IMR-90 (cell line): ENCODE measurements at regions not wholly inside any gene's neighbourhood (a gene's known extent, or its start where the extent isn't known, plus 50 kb on each side); places are given as distances from the start of the nearest gene placed in this dataset.

Experiments used
- ATAC-seq: fragments of 200-7000 bp; cut with Tn5 transposase; 2 replicates; pipeline ENCODE4 v1.9.1; 2020; ENCODE audit warnings: low read depth, mild to moderate bottlenecking, moderate library complexity
- BruUV-seq: library from RNA; stranded (reverse); fragments of 400-500 nt; replicated peaks from 2 replicates; lab custom pipeline; 2021; lab: Mats Ljungman, UMichigan
- CTCF ChIA-PET: fragments of 300-600 bp; formaldehyde crosslinking; extraction: SDS; loops from one replicate; lab custom pipeline; 2021; ENCODE audit warnings: antibody characterized with exemption; lab: Yijun Ruan, JAX
- POLR2A ChIA-PET: fragments of 300-600 bp; sonication (Branson Sonifier 250); formaldehyde crosslinking; loops from one replicate; lab custom pipeline; 2022; ENCODE audit warnings: antibody characterized with exemption; ENCODE audit not compliant: unreplicated experiment; lab: Charles Lee
- DNase-seq: peaks from one replicate; pipeline ENCODE4 v3.0.0; 2013
- H2AFZ ChIP-seq: replicated peaks from 2 replicates; pipeline ENCODE3; 2013; ENCODE audit warnings: low read length, mild to moderate bottlenecking; ENCODE audit not compliant: poor library complexity
- H2AK5ac ChIP-seq: 2 replicates; pipeline ENCODE4 v1.6.1; 2013; ENCODE audit warnings: low read depth, low read length, inconsistent platforms
- H2AK9ac ChIP-seq: replicated peaks from 2 replicates; pipeline ENCODE3; 2013; ENCODE audit warnings: mild to moderate bottlenecking, low read depth, low read length, moderate library complexity; ENCODE audit not compliant: poor library complexity
- H2BK120ac ChIP-seq: 2 replicates; pipeline ENCODE4 v1.6.1; 2013; ENCODE audit warnings: low read depth, low read length, inconsistent platforms
- H2BK15ac ChIP-seq: 3 replicates; pipeline ENCODE4 v1.6.1; 2013; ENCODE audit warnings: low read depth, low read length, inconsistent platforms
- H2BK20ac ChIP-seq: 2 replicates; pipeline ENCODE4 v1.6.1; 2013; ENCODE audit warnings: low read depth, mild to moderate bottlenecking, inconsistent platforms, low read length, moderate library complexity
- H2BK5ac ChIP-seq: 2 replicates; pipeline ENCODE4 v1.6.1; 2013; ENCODE audit warnings: mild to moderate bottlenecking, low read depth, low read length, inconsistent platforms; ENCODE audit not compliant: poor library complexity, severe bottlenecking
- H3K14ac ChIP-seq: replicated peaks from 2 replicates; pipeline ENCODE4 v1.6.1; 2013; ENCODE audit warnings: low read depth, low read length, inconsistent platforms
- H3K18ac ChIP-seq: 2 replicates; pipeline ENCODE4 v1.6.1; 2013; ENCODE audit warnings: low read depth, low read length, control low read depth
- H3K23ac ChIP-seq: 2 replicates; pipeline ENCODE4 v1.6.1; 2013; ENCODE audit warnings: low read depth, low read length, inconsistent platforms
- H3K27ac ChIP-seq: 2 replicates; pipeline ENCODE4 v1.5.1; 2013; ENCODE audit warnings: mild to moderate bottlenecking, control low read depth, low read length; ENCODE audit not compliant: insufficient read depth
- H3K27me3 ChIP-seq: 2 replicates; pipeline ENCODE4 v1.6.1; 2013; ENCODE audit warnings: low read length; ENCODE audit not compliant: control insufficient read depth, insufficient read depth
- H3K36me3 ChIP-seq: 2 replicates; pipeline ENCODE4 v1.6.1; 2013; ENCODE audit warnings: low read length, mixed read lengths; ENCODE audit not compliant: control insufficient read depth, insufficient read depth
- H3K4ac ChIP-seq: 2 replicates; pipeline ENCODE4 v1.6.1; 2013; ENCODE audit warnings: low read depth, low read length, inconsistent platforms
- H3K4me1 ChIP-seq: 2 replicates; pipeline ENCODE4 v1.6.1; 2013; ENCODE audit warnings: low read length, mixed read lengths; ENCODE audit not compliant: control insufficient read depth, insufficient read depth
- H3K4me2 ChIP-seq: 2 replicates; pipeline ENCODE4 v1.6.1; 2013; ENCODE audit warnings: low read depth, mild to moderate bottlenecking, control low read depth, low read length, moderate library complexity
- H3K4me3 ChIP-seq: 2 replicates; pipeline ENCODE4 v1.5.1; 2013; ENCODE audit warnings: low read depth, mild to moderate bottlenecking, control low read depth, low read length, moderate library complexity; ENCODE audit not compliant: insufficient read depth
- H3K56ac ChIP-seq: 2 replicates; pipeline ENCODE4 v1.6.1; 2013; ENCODE audit warnings: low read length, inconsistent platforms; ENCODE audit not compliant: insufficient read depth; ENCODE audit errors: extremely low read depth
- H3K79me1 ChIP-seq, 2 experiments: 2 replicates each; pipeline ENCODE4 v1.6.1; 2013; ENCODE audit warnings: low read length in 2 of 2, inconsistent platforms in 1 of 2, low read depth in 1 of 2
- H3K9ac ChIP-seq: 2 replicates; pipeline ENCODE4 v1.6.1; 2013; ENCODE audit warnings: low read depth, low read length, control low read depth
- H3K9me1 ChIP-seq: 2 replicates; pipeline ENCODE4 v1.6.1; 2013; ENCODE audit warnings: low read length, inconsistent platforms; ENCODE audit not compliant: insufficient read depth
- H3K9me3 ChIP-seq: 2 replicates; pipeline ENCODE4 v1.6.1; 2013; ENCODE audit warnings: low read length; ENCODE audit not compliant: control insufficient read depth, insufficient read depth
- H4K20me1 ChIP-seq: 2 replicates; pipeline ENCODE4 v1.6.1; 2013; ENCODE audit warnings: low read length, inconsistent platforms; ENCODE audit not compliant: insufficient read depth
- H4K5ac ChIP-seq: 2 replicates; pipeline ENCODE4 v1.6.1; 2013; ENCODE audit warnings: mild to moderate bottlenecking, low read depth, low read length, control low read depth
- H4K8ac ChIP-seq, 2 experiments: 2 replicates each; pipeline ENCODE4 v1.6.1; 2013; ENCODE audit warnings: low read depth in 2 of 2, low read length in 2 of 2, control low read depth in 1 of 2, inconsistent platforms in 1 of 2
- H4K91ac ChIP-seq: 2 replicates; pipeline ENCODE4 v1.6.1; 2013; ENCODE audit warnings: low read depth, low read length, inconsistent platforms; ENCODE audit not compliant: insufficient read depth
- BHLHE40 ChIP-seq: fragments of 150-350 bp; IDR thresholded peaks from 2 replicates; pipeline ENCODE4 v1.6.1; 2016; ENCODE audit warnings: mild to moderate bottlenecking, low read depth, low read length
- CEBPB ChIP-seq: IDR thresholded peaks from 2 replicates; pipeline ENCODE4 v1.6.1; 2012; ENCODE audit warnings: low read depth, low read length, improper control_type of control experiment
- CHD1 ChIP-seq: IDR thresholded peaks from 2 replicates; pipeline ENCODE4 v1.6.1; 2012; ENCODE audit warnings: low read depth, low read length, improper control_type of control experiment
- CTCF ChIP-seq: conservative IDR thresholded peaks from 2 replicates; pipeline ENCODE4 v1.5.1; 2012; ENCODE audit warnings: mild to moderate bottlenecking, low read depth, low read length, improper control_type of control experiment
- ELK1 ChIP-seq: fragments of 150-350 bp; IDR thresholded peaks from 2 replicates; pipeline ENCODE4 v1.6.1; 2016; ENCODE audit warnings: low read depth, mild to moderate bottlenecking, low read length, moderate library complexity, borderline replicate concordance
- FOS ChIP-seq: fragments of 150-350 bp; IDR thresholded peaks from 2 replicates; pipeline ENCODE4 v1.6.1; 2016; ENCODE audit warnings: low read depth, low read length
- MAFK ChIP-seq: IDR thresholded peaks from 2 replicates; pipeline ENCODE4 v1.6.1; 2012; ENCODE audit warnings: low read depth, low read length, improper control_type of control experiment
- MAZ ChIP-seq: IDR thresholded peaks from 2 replicates; pipeline ENCODE4 v1.6.1; 2012; ENCODE audit warnings: low read depth, mild to moderate bottlenecking, low read length, improper control_type of control experiment, moderate library complexity, borderline replicate concordance
- MXI1 ChIP-seq: IDR thresholded peaks from 2 replicates; pipeline ENCODE4 v1.6.1; 2012; ENCODE audit warnings: low read depth, mild to moderate bottlenecking, low read length, moderate library complexity, borderline replicate concordance
- NFE2L2 ChIP-seq: fragments of 150-350 bp; IDR thresholded peaks from 2 replicates; pipeline ENCODE4 v1.6.1; 2016; ENCODE audit warnings: low read depth, mild to moderate bottlenecking, low read length
- POLR2A ChIP-seq: IDR thresholded peaks from 2 replicates; pipeline ENCODE4 v1.6.1; 2012; ENCODE audit warnings: mild to moderate bottlenecking, low read depth, low read length
- RAD21 ChIP-seq: IDR thresholded peaks from 2 replicates; pipeline ENCODE4 v1.6.1; 2012; ENCODE audit warnings: low read length, improper control_type of control experiment
- RCOR1 ChIP-seq: IDR thresholded peaks from 2 replicates; pipeline ENCODE4 v1.6.1; 2012; ENCODE audit warnings: mild to moderate bottlenecking, low read length, improper control_type of control experiment; ENCODE audit not compliant: insufficient replicate concordance
- RFX5 ChIP-seq: IDR thresholded peaks from 2 replicates; pipeline ENCODE4 v1.8.0; 2012; ENCODE audit warnings: low read depth, mild to moderate bottlenecking, low read length, moderate library complexity
- SMC3 ChIP-seq: fragments of 150-350 bp; IDR thresholded peaks from 2 replicates; pipeline ENCODE4 v1.6.1; 2016; ENCODE audit warnings: low read depth, mild to moderate bottlenecking, antibody characterized with exemption, low read length, moderate library complexity
- USF2 ChIP-seq: fragments of 150-350 bp; IDR thresholded peaks from 2 replicates; pipeline ENCODE4 v1.6.1; 2017; ENCODE audit warnings: mild to moderate bottlenecking, antibody characterized with exemption, low read length, low read depth
- WGBS, 2 experiments: methylation state at CpG; one replicate each; pipeline versions ENCODE4 v1.1.5 to v1.1.7; 2013; ENCODE audit warnings: missing lambda C conversion rate in 2 of 2; ENCODE audit not compliant: insufficient read length in 1 of 2; ENCODE audit errors: extremely low coverage in 2 of 2; 5-methylcytosine and 5-hydroxymethylcytosine counted together
- dilution Hi-C: fragments of 300-500 bp; cut with HindIII; formaldehyde crosslinking; loops from one replicate; pipeline ENCODE4 v1.14.3; 2018; ENCODE audit warnings: low sequenced_read_pairs; ENCODE audit not compliant: unreplicated experiment
- in situ Hi-C: fragments of 300-500 bp; cut with MboI; formaldehyde crosslinking; loops from 3 replicates; pipeline ENCODE4 v1.14.3; 2019; ENCODE audit warnings: low sequenced_read_pairs, inconsistent platforms, mixed read lengths
- intact Hi-C: fragments of 100-400 bp; cut with micrococcal nuclease; formaldehyde crosslinking; loops from 2 replicates; pipeline ENCODE4 v1.10.0; 2022

GRCh38 chr2:147482916-147483669, 361.7 kb upstream of the ACVR2A start:
- Histone ChIP-seq H3K4me1 (no peaks in the 10 kb centered on the region), H3K27ac (no peak overlapping the region), H2AK9ac (no peak overlapping the region), H3K18ac (no peak overlapping the region), H3K9ac (no peak overlapping the region), H4K5ac (no peak overlapping the region), H2AK5ac (no peak overlapping the region), H2AFZ (no peak overlapping the region), H3K23ac (no peak overlapping the region), H3K79me1 (no peaks in the 10 kb centered on the region), H3K14ac (no peak overlapping the region), H2BK5ac (no peak overlapping the region), H3K27me3 (no peaks in the 10 kb centered on the region), H3K4me2 (no peak overlapping the region), H3K36me3 (no peaks in the 10 kb centered on the region), H3K9me1 (no peaks in the 10 kb centered on the region), H3K4ac (no peak overlapping the region), H2BK15ac (no peak overlapping the region), H2BK120ac (no peak overlapping the region), H3K4me3 (no peak overlapping the region), H4K91ac (no peak overlapping the region), H4K20me1 (no peaks in the 10 kb centered on the region), H3K56ac (no peak overlapping the region), H2BK20ac (no peak overlapping the region), H3K9me3 (no peaks in the 10 kb centered on the region), H4K8ac (no peak overlapping the region)
- BruUV-seq, result no TSS peak
- no peak for ATAC-seq
- ChIA-PET CTCF (interaction anchor here (0.6 kb wide), 1 partner anchor 1285 kb away, joined by 3 read pairs; no protein-coding TSS in a partner anchor), POLR2A (no interaction called here)
- DNase-seq, result no peak
- TF ChIP-seq RFX5 (no peak), CHD1 (no peak), RAD21 (no peak), BHLHE40 (no peak), POLR2A (no peak), ELK1 (no peak), NFE2L2 (no peak), CEBPB (no peak), FOS (no peak), MAFK (no peak), CTCF (no peak), SMC3 (no peak), RCOR1 (no peak), MAZ (no peak), USF2 (no peak), MXI1 (no peak)
- WGBS, 2 experiments, result no CpG with 5 or more reads among the region's 3 CpGs
- in situ Hi-C loops, result no loop called here
- intact Hi-C loops, result no loop called here
- dilution Hi-C loops, result no loop called here
